ENCODE measurements at regions not wholly inside any gene's neighbourhood (a gene's known extent, or its start where the extent isn't known, plus 50 kb on each side); places are given as distances from the start of the nearest gene placed in this dataset.

DNA sequence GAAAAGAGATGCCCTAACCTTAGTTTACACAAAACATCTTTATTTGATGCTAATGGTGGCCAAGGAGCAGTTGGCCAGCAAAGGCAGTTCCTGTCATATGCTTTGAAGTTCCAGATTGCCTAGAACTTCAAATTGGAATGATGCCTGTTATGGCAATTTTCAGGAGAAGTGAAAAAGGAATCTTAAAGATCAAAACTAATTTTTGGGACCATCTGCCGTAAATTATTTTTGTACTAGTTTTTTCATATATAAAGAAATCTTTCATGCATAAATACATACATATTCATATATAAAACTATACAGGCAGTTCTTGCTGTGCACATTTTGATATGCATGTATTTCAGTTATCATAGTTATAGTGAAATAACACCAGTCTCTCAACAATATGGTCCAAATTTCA, 1185.6 kb upstream of the FAM98A start:
- H2BK15ac ChIP-seq (ENCODE audit: low read length), result no peak overlapping the region
- 100% methylated on average over 1 of the region's 1 CpG; no CpG with 5 or more reads in 1 of the 2 experiments for WGBS, 2 experiments (ENCODE audit: extremely low coverage in 1 of 2, insufficient coverage in 1 of 2, insufficient read length in 1 of 2, insufficient replicate concordance in 2 of 2, low coverage in 1 of 2, low lambda C conversion rate in 2 of 2, missing lambda C conversion rate in 1 of 2)
- H3K14ac ChIP-seq (ENCODE audit: insufficient read length), result no peak overlapping the region
- no peak overlapping the region for H2AK5ac ChIP-seq (ENCODE audit: low read depth, low read length)
- no peak overlapping the region for H2BK5ac ChIP-seq (ENCODE audit: low read depth, low read length)
- H3K36me3 ChIP-seq (ENCODE audit: control insufficient read depth in 2 of 4, insufficient read depth in 4 of 4, low read length in 3 of 4), result no peaks in the 10 kb centered on the region
- FAIRE-seq (no peak), DNase-seq (ENCODE audit: low read depth in 1 of 2, low spot score in 2 of 2) (no peak)
- H4K5ac ChIP-seq (ENCODE audit: insufficient read length, low read depth, low read length), result no peak overlapping the region
- no peak overlapping the region for H4K8ac ChIP-seq (ENCODE audit: extremely low read depth, insufficient read depth, low read length)
- ChIA-PET POLR2A (ENCODE audit: partially characterized antibody) (no interaction called here), CTCF (ENCODE audit: partially characterized antibody) (interaction anchor here (0.6 kb wide), 1 partner anchor 802 kb away, joined by 4 read pairs; no protein-coding TSS in a partner anchor)
- no peaks in the 10 kb centered on the region for H3K9me3 ChIP-seq (ENCODE audit: insufficient read depth in 2 of 2, low read depth in 1 of 2, low read length in 1 of 2)
- H3K23me2 ChIP-seq (ENCODE audit: low read depth, low read length), result no peaks in the 10 kb centered on the region
- no peak overlapping the region for H3K4me2 ChIP-seq (ENCODE audit: insufficient read depth in 1 of 2, low read depth in 2 of 2, low read length in 2 of 2)
- H3K56ac ChIP-seq (replicated peaks; ENCODE audit: insufficient read length, low read depth, low read length), result no peak overlapping the region
- no peaks in the 10 kb centered on the region for H3K79me1 ChIP-seq (ENCODE audit: low read depth, low read length)
- H2BK12ac ChIP-seq (ENCODE audit: low read depth, low read length), result no peak overlapping the region
- H2BK20ac ChIP-seq (ENCODE audit: low read length), result no peak overlapping the region
- H3K23ac ChIP-seq (ENCODE audit: insufficient read length), result no peak overlapping the region
- H3K27ac ChIP-seq (ENCODE audit: low read depth, low read length), result no peak overlapping the region
- no peaks in the 10 kb centered on the region for H3K4me1 ChIP-seq (replicated peaks in 1 of 4; ENCODE audit: control insufficient read depth in 3 of 4, insufficient read depth in 4 of 4, low read length in 3 of 4)
- H3K27me3 ChIP-seq (replicated peaks in 1 of 4; ENCODE audit: control insufficient read depth in 3 of 4, extremely low read depth in 1 of 4, insufficient read depth in 3 of 4, low read length in 3 of 4), result no peaks in the 10 kb centered on the region
- H2BK120ac ChIP-seq (replicated peaks; ENCODE audit: low read depth, low read length), result no peak overlapping the region
- no peak overlapping the region for H3K4ac ChIP-seq (replicated peaks; ENCODE audit: insufficient read length, low read depth, low read length)
- H3K18ac ChIP-seq (ENCODE audit: extremely low read depth, low read length), result no peak overlapping the region
- H3K4me3 ChIP-seq (ENCODE audit: extremely low read depth in 1 of 4, insufficient read depth in 2 of 4, low read depth in 3 of 4, low read length in 4 of 4), result no peak overlapping the region
- H4K20me1 ChIP-seq (replicated peaks in 1 of 2; ENCODE audit: control insufficient read depth in 1 of 2, insufficient read depth in 2 of 2, low read length in 2 of 2), result no peaks in the 10 kb centered on the region
- H2AFZ ChIP-seq (ENCODE audit: low read length), result no peak overlapping the region
- no peak overlapping the region for H4K91ac ChIP-seq (replicated peaks; ENCODE audit: insufficient read length, low read length)
- H3K9ac ChIP-seq (replicated peaks in 1 of 4; ENCODE audit: extremely low read depth in 1 of 4, low read depth in 3 of 4, low read length in 3 of 4), result no peak overlapping the region
- H3K79me2 ChIP-seq (ENCODE audit: control insufficient read depth in 1 of 2, insufficient read depth in 2 of 2, low read length in 2 of 2), result no peaks in the 10 kb centered on the region
- TF ChIP-seq YY1 (IDR thresholded peaks at IDR 0.05; ENCODE audit: low read depth, low read length) (no peak), RXRA (IDR thresholded peaks at IDR 0.05; ENCODE audit: insufficient read depth, low read depth, low read length) (no peak), BCL11A (IDR thresholded peaks at IDR 0.05; ENCODE audit: low read depth in 2 of 2, low read length in 2 of 2) (no peak), SP4 (IDR thresholded peaks at IDR 0.05; ENCODE audit: low read length) (no peak), GABPA (IDR thresholded peaks at IDR 0.05; ENCODE audit: borderline replicate concordance, insufficient read depth, low read length) (no peak), RBBP5 (IDR thresholded peaks at IDR 0.05; ENCODE audit: borderline replicate concordance, low read depth, low read length) (no peak), SUZ12 (IDR thresholded peaks at IDR 0.05; ENCODE audit: low read length) (no peak), SAP30 (IDR thresholded peaks at IDR 0.05; ENCODE audit: insufficient read depth, insufficient replicate concordance, low read length) (no peak), CBX8 (IDR thresholded peaks at IDR 0.05; ENCODE audit: borderline replicate concordance, low read depth, low read length) (no peak), POLR2A (IDR thresholded peaks at IDR 0.05; ENCODE audit: control extremely low read depth in 1 of 2, low read depth in 2 of 2, low read length in 2 of 2) (no peak), NANOG (IDR thresholded peaks at IDR 0.05; ENCODE audit: insufficient read depth, low read depth, low read length, poor library complexity, severe bottlenecking) (no peak), CTBP2 (IDR thresholded peaks at IDR 0.05; ENCODE audit: borderline replicate concordance, insufficient read depth, insufficient read length, low read length) (no peak)
- TF ChIP-seq, protein P1, sequence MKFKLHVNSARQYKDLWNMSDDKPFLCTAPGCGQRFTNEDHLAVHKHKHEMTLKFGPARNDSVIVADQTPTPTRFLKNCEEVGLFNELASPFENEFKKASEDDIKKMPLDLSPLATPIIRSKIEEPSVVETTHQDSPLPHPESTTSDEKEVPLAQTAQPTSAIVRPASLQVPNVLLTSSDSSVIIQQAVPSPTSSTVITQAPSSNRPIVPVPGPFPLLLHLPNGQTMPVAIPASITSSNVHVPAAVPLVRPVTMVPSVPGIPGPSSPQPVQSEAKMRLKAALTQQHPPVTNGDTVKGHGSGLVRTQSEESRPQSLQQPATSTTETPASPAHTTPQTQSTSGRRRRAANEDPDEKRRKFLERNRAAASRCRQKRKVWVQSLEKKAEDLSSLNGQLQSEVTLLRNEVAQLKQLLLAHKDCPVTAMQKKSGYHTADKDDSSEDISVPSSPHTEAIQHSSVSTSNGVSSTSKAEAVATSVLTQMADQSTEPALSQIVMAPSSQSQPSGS (IDR thresholded peaks at IDR 0.05; ENCODE audit: low read length), result no peak

Data from H1 (cell line).